Omental fat pad (tissue), 3 donors: ENCODE measurements at regions not wholly inside any gene's neighbourhood (a gene's known extent, or its start where the extent isn't known, plus 50 kb on each side); places are given as distances from the start of the nearest gene placed in this dataset.

Experiments
- ATAC-seq: fragments of 150-250 bp; one replicate; pipeline ENCODE4 v1.9.1; 2016; ENCODE audit warnings: mild to moderate bottlenecking, moderate library complexity; ENCODE audit not compliant: low FRiP score
- DNase-seq: peaks from one replicate; pipeline ENCODE4 v3.0.0-alpha.2; 2019; ENCODE audit warnings: low spot score
- TF ChIP-seq, protein P1 (sequence below), 3 donors: fragments of 450-650 bp; IDR thresholded peaks; one replicate each; pipeline ENCODE4 v1.5.1; 2016 to 2017; ENCODE audit warnings: antibody characterized with exemption in 3 of 3, mild to moderate bottlenecking in 3 of 3, moderate library complexity in 2 of 3

DNA sequence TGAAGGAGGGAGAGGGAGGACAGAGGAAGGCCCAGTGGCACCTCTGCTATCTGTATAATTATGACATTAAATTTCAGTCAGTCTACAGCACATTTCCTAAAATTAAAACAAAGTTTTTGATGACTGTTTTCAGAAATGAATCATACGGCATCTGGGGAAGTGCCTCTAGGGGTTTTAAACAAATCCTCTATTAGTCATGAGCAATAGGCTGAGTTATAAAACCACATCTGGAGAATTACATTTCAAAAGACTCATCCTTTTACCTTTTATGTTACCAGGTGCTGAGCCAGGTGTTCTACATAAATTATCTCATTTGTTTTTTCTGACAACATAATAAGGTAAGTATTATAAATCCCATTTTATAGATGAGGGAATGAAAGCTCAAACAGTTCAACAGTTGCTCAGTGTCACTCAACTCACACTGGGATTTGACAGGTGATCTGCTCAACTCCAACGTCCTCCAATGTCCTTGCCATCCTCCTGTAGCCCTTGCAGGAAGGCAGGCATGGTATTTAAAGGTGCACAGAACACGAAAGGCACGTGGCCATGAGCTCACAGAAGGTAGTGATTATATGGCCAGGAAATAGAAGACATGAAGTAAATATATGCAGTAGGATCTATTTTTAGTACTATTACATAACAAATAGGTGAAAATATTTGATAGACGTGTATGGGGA is 184.2 kb upstream of the MAN1A1 start:
- TF ChIP-seq, protein P1, sequence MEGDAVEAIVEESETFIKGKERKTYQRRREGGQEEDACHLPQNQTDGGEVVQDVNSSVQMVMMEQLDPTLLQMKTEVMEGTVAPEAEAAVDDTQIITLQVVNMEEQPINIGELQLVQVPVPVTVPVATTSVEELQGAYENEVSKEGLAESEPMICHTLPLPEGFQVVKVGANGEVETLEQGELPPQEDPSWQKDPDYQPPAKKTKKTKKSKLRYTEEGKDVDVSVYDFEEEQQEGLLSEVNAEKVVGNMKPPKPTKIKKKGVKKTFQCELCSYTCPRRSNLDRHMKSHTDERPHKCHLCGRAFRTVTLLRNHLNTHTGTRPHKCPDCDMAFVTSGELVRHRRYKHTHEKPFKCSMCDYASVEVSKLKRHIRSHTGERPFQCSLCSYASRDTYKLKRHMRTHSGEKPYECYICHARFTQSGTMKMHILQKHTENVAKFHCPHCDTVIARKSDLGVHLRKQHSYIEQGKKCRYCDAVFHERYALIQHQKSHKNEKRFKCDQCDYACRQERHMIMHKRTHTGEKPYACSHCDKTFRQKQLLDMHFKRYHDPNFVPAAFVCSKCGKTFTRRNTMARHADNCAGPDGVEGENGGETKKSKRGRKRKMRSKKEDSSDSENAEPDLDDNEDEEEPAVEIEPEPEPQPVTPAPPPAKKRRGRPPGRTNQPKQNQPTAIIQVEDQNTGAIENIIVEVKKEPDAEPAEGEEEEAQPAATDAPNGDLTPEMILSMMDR (IDR thresholded peaks at IDR 0.05): no peak
- ATAC-seq (peak; percentile 68), DNase-seq (no peak)

DNA sequence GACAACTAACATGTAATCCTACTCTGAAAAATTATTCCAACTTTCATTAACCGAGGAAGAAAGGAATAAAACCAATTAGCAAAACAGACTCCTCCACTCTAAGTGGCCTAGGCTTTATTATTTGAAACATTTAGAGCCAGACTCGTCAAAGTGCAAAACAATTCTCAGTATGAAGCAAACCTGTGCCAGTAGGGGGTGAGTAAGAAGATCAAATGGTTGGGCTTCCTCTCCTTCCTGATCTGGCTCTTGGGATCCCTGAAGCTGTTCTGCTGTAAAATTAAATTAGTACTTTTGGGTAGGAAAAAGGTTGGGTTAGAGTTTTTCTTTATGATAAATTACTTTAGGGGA is 177.6 kb upstream of the MAN1A1 start:
- no peak for ATAC-seq
- no peak for DNase-seq
- TF ChIP-seq, protein P1 (IDR thresholded peaks at IDR 0.05): no peak

DNA sequence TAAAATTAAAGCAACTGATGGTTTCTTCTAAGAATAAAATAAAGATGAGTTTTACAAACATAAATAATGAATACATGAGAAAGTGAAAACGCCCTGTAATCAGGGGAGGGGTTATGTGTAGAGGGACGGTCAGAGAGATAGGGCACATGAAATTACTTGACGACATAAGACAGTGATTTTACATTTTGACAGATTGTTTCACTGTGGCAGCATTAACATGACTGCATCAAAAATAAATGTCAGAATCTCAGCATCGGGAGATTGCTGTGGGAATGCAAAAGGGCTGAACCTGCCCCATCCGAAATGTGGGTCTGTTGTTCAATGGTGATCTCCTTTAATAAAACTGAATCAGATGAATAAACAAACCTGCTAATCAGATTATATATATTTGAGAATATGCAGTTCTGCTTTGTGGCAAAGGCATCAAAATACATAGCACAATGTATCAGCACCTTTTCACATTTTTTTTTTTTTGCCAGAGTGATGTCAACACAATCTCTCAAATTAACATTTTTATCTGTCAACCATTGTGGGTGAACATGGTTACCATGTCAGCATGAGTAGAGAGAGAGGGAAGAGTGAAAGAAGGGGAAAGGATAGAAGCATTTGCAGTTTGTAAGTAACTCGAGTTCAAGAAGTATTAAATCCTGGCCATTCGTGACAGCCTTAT is 177.1 kb upstream of the MAN1A1 start:
- TF ChIP-seq, protein P1 (IDR thresholded peaks at IDR 0.05): no peak
- ATAC-seq (no peak), DNase-seq (no peak)

DNA sequence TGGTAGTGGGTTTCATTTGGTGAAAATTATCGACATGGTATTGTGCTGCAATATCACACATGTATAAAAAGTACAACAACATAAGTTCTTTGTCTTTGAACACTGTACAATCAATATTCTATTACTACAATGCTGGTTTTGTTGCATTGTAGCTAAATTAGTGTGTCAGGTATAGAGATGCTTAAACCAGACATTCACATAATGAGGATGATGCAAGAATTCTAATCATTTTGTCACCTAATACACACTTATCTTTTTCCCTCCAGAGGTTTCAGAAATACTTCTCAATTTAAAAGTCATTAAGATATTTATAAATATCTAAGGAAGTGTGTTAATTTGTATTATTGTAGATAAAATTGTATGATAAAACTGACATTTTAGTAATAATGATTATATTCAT is 174.8 kb upstream of the MAN1A1 start:
- DNase-seq (no peak), ATAC-seq (no peak)
- TF ChIP-seq, protein P1 (IDR thresholded peaks at IDR 0.05): no peak

DNA sequence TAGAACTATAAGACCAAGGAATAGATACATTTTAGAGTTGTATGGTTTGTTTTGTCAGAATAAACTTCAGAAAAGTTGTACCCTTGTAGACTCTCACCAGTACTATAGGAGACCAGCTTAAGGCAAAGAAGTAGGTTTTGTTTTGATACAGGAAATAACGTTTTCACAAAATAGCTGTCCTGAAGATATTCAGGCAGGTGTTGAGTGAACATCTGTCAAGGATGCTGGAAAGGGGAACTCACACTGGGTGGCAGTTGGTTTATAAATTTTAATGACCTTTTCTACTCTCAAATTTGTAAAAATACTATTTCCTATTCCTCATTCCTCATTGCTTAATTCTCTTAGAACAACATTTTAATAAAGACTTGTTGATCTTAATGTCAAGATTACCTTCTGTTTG is 174.0 kb upstream of the MAN1A1 start:
- TF ChIP-seq, protein P1 (IDR thresholded peaks at IDR 0.05): no peak
- DNase-seq: no peak
- no peak for ATAC-seq

DNA sequence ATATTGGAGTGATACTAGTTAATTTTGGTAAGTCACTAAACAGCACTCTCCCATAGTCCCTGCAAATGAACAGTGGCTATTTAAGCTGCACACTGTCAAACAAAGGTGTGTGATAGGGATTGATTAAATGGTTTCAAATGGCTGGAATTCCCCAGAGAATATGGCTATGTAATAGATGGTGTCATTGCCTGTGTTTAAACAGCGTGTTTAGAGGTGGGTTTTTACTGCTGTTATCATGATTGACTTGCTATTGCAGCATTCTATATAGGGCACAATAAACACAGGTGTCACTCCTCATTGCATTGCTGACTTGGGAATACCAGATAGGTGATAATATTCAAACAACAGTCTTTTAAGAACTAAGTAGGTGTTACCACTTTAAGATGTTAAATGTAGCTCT is 171.7 kb upstream of the MAN1A1 start:
- ATAC-seq (no peak), DNase-seq (no peak)
- TF ChIP-seq, protein P1 (IDR thresholded peaks at IDR 0.05): no peak

DNA sequence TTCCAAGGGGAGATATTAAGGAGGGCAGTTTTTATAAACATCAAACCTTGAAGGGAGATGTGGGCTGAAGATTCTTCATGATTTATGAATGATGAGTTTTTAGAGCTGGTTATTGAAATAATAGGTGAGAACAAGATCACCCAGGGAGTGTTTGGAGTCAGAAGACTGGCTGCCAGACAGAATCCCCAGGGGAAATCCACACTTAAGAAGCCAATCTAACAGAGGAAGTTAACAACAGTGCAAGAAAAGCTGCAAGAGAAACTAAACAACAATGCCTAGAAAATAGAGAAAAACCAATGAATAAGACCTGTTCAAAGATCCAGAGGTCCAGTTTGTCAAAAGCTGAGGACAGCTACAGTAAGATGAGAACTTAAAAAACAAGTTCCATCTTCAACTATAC is 167.9 kb upstream of the MAN1A1 start:
- DNase-seq: no peak
- TF ChIP-seq, protein P1 (IDR thresholded peaks at IDR 0.05): no peak
- no peak for ATAC-seq
